Medulla oblongata (tissue), 1 donor: ENCODE measurements at regions not wholly inside any gene's neighbourhood (a gene's known extent, or its start where the extent isn't known, plus 50 kb on each side); places are given as distances from the start of the nearest gene placed in this dataset.
A peak's percentile ranks its signal among the peaks of the same experiment; 100 is the strongest.
"Not testable (repeated sequence)": the region's sequence is repeated elsewhere in the genome, so short reads cannot be mapped to it uniquely, and the experiment has no call there.

Experiments
- DNase-seq: peaks from one replicate; pipeline ENCODE4 v3.0.0-alpha.2; 2015; ENCODE audit errors: extremely low spot score

GRCh38 chr18:57881818-57882413, 78.8 kb upstream of the ATP8B1 start:
- peak; percentile 94 for DNase-seq

- DNase-seq: not testable (repeated sequence)
Measured at GRCh38 chr18:57879924-57880323, 76.8 kb upstream of the ATP8B1 start.

- DNase-seq: no peak
Measured at GRCh38 chr18:57869221-57869620, 66.1 kb upstream of the ATP8B1 start.

- no peak for DNase-seq
Measured at GRCh38 chr18:57866355-57866754, 63.2 kb upstream of the ATP8B1 start.

GRCh38 chr18:57864615-57865121, 61.6 kb upstream of the ATP8B1 start:
- DNase-seq: no peak

- DNase-seq: no peak
Measured at GRCh38 chr18:57863706-57864105, 60.6 kb upstream of the ATP8B1 start.

- DNase-seq: no peak
Measured at GRCh38 chr18:57859314-57859713, 56.2 kb upstream of the ATP8B1 start.

- DNase-seq: no peak
Measured at GRCh38 chr18:57856557-57857280, 53.6 kb upstream of the ATP8B1 start.

GRCh38 chr18:57856128-57856527, 53.0 kb upstream of the ATP8B1 start:
- no peak for DNase-seq

GRCh38 chr18:57855551-57855950, 52.4 kb upstream of the ATP8B1 start:
- no peak for DNase-seq

GRCh38 chr18:57854726-57855125, 51.6 kb upstream of the ATP8B1 start:
- DNase-seq: no peak

- DNase-seq: no peak
Measured at GRCh38 chr18:57853864-57854263, 50.7 kb upstream of the ATP8B1 start.

GRCh38 chr18:57853133-57853532, 50.0 kb upstream of the ATP8B1 start:
- no peak for DNase-seq
